ENCODE measurements at regions not wholly inside any gene's neighbourhood (a gene's known extent, or its start where the extent isn't known, plus 50 kb on each side); places are given as distances from the start of the nearest gene placed in this dataset.

DNA sequence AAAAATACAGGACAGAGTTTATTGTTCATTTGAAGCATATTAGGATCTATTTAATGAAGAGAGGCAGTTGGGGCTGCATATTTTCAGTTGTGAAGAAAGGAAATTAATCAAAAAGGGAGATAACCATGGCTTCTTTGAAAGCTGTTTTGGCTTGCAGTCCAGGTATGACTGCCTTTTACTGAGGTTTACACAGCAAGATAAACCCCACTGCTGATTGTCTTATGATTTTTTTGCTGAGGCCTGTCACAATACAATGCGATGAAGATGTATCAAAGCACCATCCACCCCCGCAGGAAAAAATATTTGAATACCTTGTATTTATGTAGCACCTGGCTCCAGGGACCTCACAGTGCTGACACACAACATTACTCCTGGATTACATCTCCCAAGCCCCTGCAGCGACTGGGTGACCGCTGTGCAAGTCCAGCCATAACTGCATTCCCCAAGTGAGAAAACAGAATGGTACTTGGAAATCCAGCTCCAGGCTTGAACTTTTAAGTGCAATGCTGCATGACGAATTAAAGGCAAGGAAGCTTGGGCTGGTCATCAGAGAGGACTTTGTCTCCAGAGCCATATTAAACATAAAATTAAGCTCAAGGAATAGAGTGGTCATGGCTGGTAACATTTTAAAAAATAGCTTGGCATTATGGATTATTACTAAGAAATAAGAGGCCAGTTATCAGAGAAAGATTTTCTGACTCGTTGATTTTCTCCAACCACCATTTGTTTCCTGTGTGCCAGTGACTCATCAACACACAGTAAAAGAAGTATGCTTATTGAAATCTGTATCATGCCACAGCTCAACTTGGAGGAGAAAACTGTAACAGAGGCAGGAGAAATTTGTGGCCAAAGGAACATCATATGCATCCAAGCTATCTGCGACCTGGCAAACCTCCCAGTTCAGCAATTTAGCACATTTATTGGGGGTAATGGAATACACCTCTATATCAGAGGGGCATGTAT is 374.2 kb downstream of the MAN2A1 start:
- DNase-seq = peak; percentile 21
- in situ Hi-C loops (cut with HindIII; ENCODE audit: low pct_ligation_motif_present, low sequenced_read_pairs) = no loop called here
- TF ChIP-seq, protein P1, sequence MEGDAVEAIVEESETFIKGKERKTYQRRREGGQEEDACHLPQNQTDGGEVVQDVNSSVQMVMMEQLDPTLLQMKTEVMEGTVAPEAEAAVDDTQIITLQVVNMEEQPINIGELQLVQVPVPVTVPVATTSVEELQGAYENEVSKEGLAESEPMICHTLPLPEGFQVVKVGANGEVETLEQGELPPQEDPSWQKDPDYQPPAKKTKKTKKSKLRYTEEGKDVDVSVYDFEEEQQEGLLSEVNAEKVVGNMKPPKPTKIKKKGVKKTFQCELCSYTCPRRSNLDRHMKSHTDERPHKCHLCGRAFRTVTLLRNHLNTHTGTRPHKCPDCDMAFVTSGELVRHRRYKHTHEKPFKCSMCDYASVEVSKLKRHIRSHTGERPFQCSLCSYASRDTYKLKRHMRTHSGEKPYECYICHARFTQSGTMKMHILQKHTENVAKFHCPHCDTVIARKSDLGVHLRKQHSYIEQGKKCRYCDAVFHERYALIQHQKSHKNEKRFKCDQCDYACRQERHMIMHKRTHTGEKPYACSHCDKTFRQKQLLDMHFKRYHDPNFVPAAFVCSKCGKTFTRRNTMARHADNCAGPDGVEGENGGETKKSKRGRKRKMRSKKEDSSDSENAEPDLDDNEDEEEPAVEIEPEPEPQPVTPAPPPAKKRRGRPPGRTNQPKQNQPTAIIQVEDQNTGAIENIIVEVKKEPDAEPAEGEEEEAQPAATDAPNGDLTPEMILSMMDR (IDR thresholded peaks at IDR 0.05; ENCODE audit: low read depth, low read length, missing control alignments) = no peak
- H3K36me3 ChIP-seq (replicated peaks) = no peaks in the 10 kb centered on the region
- H3K4me3 ChIP-seq (ENCODE audit: low read depth, low read length) = no peak overlapping the region
- H3K27ac ChIP-seq = no peak overlapping the region
- no peaks in the 10 kb centered on the region for H3K27me3 ChIP-seq (replicated peaks)

DNA sequence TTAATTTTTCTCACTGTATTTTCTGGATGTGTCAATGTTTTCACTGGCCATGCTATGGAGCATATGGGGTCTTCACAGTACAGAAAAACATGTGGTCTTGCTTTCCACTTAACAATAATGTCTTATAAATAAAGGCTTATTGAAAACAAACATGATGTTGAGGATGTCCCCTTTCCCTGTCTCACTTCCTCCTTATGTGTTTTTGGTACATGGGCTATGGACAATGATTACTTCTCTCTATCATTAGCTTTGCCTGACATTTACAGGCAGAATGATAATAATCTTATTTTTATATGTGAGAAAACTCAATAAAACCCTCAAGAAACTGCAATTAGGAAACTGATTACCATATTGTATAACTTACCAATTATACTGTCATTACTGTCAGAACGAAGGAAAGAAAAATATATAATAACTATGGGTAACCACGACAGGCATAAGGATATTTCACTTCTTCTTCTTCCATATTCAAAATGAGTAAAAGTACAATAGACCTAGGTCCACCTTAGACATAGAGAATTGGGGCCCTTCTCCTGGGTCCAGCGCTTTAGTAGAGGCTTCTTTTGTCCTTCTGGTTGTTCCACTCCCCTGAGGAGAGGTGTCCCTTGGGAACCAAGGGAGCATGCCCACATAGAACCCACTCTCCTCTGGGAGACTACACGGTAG is 375.0 kb downstream of the MAN2A1 start:
- H3K27ac ChIP-seq = no peak overlapping the region
- no peaks in the 10 kb centered on the region for H3K36me3 ChIP-seq (replicated peaks)
- H3K4me3 ChIP-seq (ENCODE audit: low read depth, low read length) = no peak overlapping the region
- TF ChIP-seq, protein P1 (IDR thresholded peaks at IDR 0.05; ENCODE audit: low read depth, low read length, missing control alignments) = no peak
- in situ Hi-C loops (cut with HindIII; ENCODE audit: low pct_ligation_motif_present, low sequenced_read_pairs) = no loop called here
- no peaks in the 10 kb centered on the region for H3K27me3 ChIP-seq (replicated peaks)
- DNase-seq = no peak

DNA sequence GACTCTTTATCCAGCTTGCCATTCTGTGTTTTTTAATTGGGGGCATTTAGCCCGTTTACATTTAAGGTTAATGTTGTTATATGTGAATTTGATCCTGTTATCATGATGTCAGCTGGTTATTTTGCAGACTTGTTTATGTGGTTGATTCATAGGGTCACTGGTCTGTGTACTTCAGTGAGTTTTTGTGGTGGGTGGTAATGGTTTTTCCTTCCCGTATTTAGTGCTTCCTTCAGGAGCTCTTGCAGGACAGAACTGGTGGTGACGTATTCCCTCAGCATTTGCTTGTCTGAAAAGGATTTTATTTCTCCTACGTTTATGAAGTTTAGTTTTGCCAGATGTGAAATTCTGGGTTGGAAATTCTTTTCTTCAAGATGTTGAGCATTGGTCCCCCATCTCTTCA is 381.1 kb downstream of the MAN2A1 start:
- in situ Hi-C loops (cut with HindIII; ENCODE audit: low pct_ligation_motif_present, low sequenced_read_pairs) = no loop called here
- Histone ChIP-seq H3K27ac (no peak overlapping the region), H3K4me3 (ENCODE audit: low read depth, low read length) (no peak overlapping the region), H3K27me3 (replicated peaks) (no peaks in the 10 kb centered on the region), H3K36me3 (replicated peaks) (no peaks in the 10 kb centered on the region)
- TF ChIP-seq, protein P1 (IDR thresholded peaks at IDR 0.05; ENCODE audit: low read depth, low read length, missing control alignments) = no peak
- DNase-seq = no peak

DNA sequence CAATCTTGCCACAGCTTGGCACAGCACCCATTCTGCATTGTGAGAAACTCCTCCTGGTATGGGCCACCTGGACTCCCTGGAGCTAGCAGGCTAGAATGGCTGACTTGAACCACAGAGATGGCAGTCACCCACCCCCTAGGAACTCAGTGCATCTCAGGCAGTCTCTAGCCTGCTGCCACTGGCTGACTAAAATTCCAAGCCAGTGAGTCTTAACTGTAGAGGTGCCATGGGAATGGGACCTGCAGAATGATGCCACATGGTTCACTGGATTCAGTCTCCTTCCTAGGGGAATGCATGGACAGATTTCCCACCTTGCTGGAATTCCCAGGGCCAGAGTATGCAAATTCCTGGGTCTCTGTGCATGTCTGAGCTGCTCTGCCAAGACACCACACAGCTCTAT is 382.9 kb downstream of the MAN2A1 start:
- Histone ChIP-seq H3K4me3 (ENCODE audit: low read depth, low read length) (no peak overlapping the region), H3K27me3 (replicated peaks) (no peaks in the 10 kb centered on the region), H3K27ac (no peak overlapping the region), H3K36me3 (replicated peaks) (no peaks in the 10 kb centered on the region)
- no peak for DNase-seq
- TF ChIP-seq, protein P1 (IDR thresholded peaks at IDR 0.05; ENCODE audit: low read depth, low read length, missing control alignments) = no peak
- in situ Hi-C loops (cut with HindIII; ENCODE audit: low pct_ligation_motif_present, low sequenced_read_pairs) = no loop called here

DNA sequence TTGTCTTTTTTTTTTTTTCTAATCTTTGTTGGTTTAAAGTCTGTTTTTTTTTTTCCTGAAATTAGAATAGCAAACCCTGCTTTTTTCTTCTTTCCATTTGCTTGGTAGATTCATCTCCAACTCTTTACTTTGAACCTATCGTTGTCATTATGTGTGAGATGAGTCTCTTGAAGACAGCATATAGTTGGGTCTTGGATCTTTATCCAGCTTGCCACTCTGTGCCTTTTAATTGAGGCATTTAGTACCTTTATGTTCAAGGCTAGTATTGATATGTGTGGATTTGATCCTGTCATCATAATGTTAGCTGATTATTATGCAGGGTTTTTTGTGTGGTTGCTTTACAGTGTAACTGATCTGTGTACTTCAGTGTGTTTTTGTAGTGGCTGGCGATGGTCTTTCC is 383.8 kb downstream of the MAN2A1 start:
- H3K27ac ChIP-seq = no peak overlapping the region
- TF ChIP-seq, protein P1 (IDR thresholded peaks at IDR 0.05; ENCODE audit: low read depth, low read length, missing control alignments) = no peak
- H3K4me3 ChIP-seq (ENCODE audit: low read depth, low read length) = no peak overlapping the region
- H3K36me3 ChIP-seq (replicated peaks) = no peaks in the 10 kb centered on the region
- in situ Hi-C loops (cut with HindIII; ENCODE audit: low pct_ligation_motif_present, low sequenced_read_pairs) = no loop called here
- DNase-seq = no peak
- H3K27me3 ChIP-seq (replicated peaks) = no peaks in the 10 kb centered on the region

Data from brain microvascular endothelial cell (primary cell).